HG03354 (cell line): ENCODE measurements at regions not wholly inside any gene's neighbourhood (a gene's known extent, or its start where the extent isn't known, plus 50 kb on each side); places are given as distances from the start of the nearest gene placed in this dataset.
"Not testable (repeated sequence)": the region's sequence is repeated elsewhere in the genome, so short reads cannot be mapped to it uniquely, and the experiment has no call there.

ENCODE experiments used
- ATAC-seq: cut with Tn5 transposase; IDR thresholded peaks from one replicate; pipeline ENCODE4 v1.9.1; 2021; ENCODE audit warnings: mild to moderate bottlenecking; ENCODE audit not compliant: unreplicated experiment, poor library complexity, severe bottlenecking

- no peak for ATAC-seq
Measured at GRCh38 chr14:97959251-97959650, 1162.1 kb downstream of the VRK1 start.

- no peak for ATAC-seq
Measured at GRCh38 chr14:97960436-97960835, 1163.3 kb downstream of the VRK1 start.

- no peak for ATAC-seq
Measured at GRCh38 chr14:97970222-97970621, 1173.0 kb downstream of the VRK1 start.

- no peak for ATAC-seq
Measured at GRCh38 chr14:97975216-97975615, 1178.0 kb downstream of the VRK1 start.

- ATAC-seq = no peak
Measured at GRCh38 chr14:97975962-97976361, 1178.8 kb downstream of the VRK1 start.

- ATAC-seq = no peak
Measured at GRCh38 chr14:97976861-97977260, 1179.7 kb downstream of the VRK1 start.

- no peak for ATAC-seq
Measured at GRCh38 chr14:97977651-97978261, 1180.6 kb downstream of the VRK1 start.

- no peak for ATAC-seq
Measured at GRCh38 chr14:97978341-97978740, 1181.2 kb downstream of the VRK1 start.

- no peak for ATAC-seq
Measured at GRCh38 chr14:97993508-97994019, 1196.4 kb downstream of the VRK1 start.

GRCh38 chr14:97994020-97994531, 1196.9 kb downstream of the VRK1 start:
- no peak for ATAC-seq

GRCh38 chr14:97995038-97995437, 1197.9 kb downstream of the VRK1 start:
- no peak for ATAC-seq

GRCh38 chr14:97995531-97995930, 1198.3 kb downstream of the VRK1 start:
- no peak for ATAC-seq

GRCh38 chr14:98006008-98006407, 1208.8 kb downstream of the VRK1 start:
- no peak for ATAC-seq

GRCh38 chr14:98008381-98009113, 1211.4 kb downstream of the VRK1 start:
- ATAC-seq = no peak

- not testable (repeated sequence) for ATAC-seq
Measured at GRCh38 chr14:98009177-98009576, 1212.0 kb downstream of the VRK1 start.

GRCh38 chr14:98010784-98011183, 1213.6 kb downstream of the VRK1 start:
- ATAC-seq = no peak

- no peak for ATAC-seq
Measured at GRCh38 chr14:98014851-98015615, 1217.9 kb downstream of the VRK1 start.

GRCh38 chr14:98015921-98016320, 1218.7 kb downstream of the VRK1 start:
- ATAC-seq = no peak

GRCh38 chr14:98018628-98019027, 1221.4 kb downstream of the VRK1 start:
- ATAC-seq = no peak
